OCI-LY3 (cell line): ENCODE measurements at regions not wholly inside any gene's neighbourhood (a gene's known extent, or its start where the extent isn't known, plus 50 kb on each side); places are given as distances from the start of the nearest gene placed in this dataset.

Experiments used
- H2AFZ ChIP-seq: fragments of 200-600, 300-600 bp; shearing (Covaris generic); 2 replicates; pipeline ENCODE4 v1.6.0; 2014; ENCODE audit warnings: antibody characterized with exemption, low read depth, low read length
- H3K27ac ChIP-seq: fragments of 200-600, 300-600 bp; sonication (generic); 2 replicates; pipeline ENCODE4 v1.5.1; 2014; ENCODE audit warnings: mild to moderate bottlenecking, low read length, moderate library complexity, mixed read lengths
- H3K27me3 ChIP-seq: fragments of 200-600, 300-600 bp; sonication (generic); 2 replicates; pipeline ENCODE4 v1.6.1; 2014; ENCODE audit warnings: low read depth, low read length, mixed read lengths
- H3K36me3 ChIP-seq: fragments of 200-600, 300-600 bp; sonication (generic); replicated peaks from 2 replicates; pipeline ENCODE3; 2014; ENCODE audit warnings: low read depth, low read length, mixed read lengths
- H3K4me1 ChIP-seq: fragments of 300-600, 200-600 bp; sonication (generic); 2 replicates; pipeline ENCODE4 v1.6.1; 2014; ENCODE audit warnings: low read length, mixed read lengths
- H3K4me2 ChIP-seq: fragments of 200-600, 300-600 bp; sonication (generic); 2 replicates; pipeline ENCODE4 v1.6.1; 2014; ENCODE audit warnings: low read length, mixed read lengths
- H3K4me3 ChIP-seq: fragments of 300-600, 200-600 bp; sonication (generic); 2 replicates; pipeline ENCODE4 v1.5.1; 2014; ENCODE audit warnings: antibody characterized with exemption, mild to moderate bottlenecking, low read length, moderate library complexity
- H3K79me2 ChIP-seq: fragments of 300-600, 200-600 bp; shearing (Covaris generic); 2 replicates; pipeline ENCODE4 v1.6.1; 2014; ENCODE audit warnings: mild to moderate bottlenecking, low read length, mixed read lengths
- H3K9ac ChIP-seq: fragments of 300-600, 200-600 bp; shearing (Covaris generic); 2 replicates; pipeline ENCODE4 v1.6.0; 2014; ENCODE audit warnings: mild to moderate bottlenecking, low read length, moderate library complexity
- H3K9me3 ChIP-seq: fragments of 200-600, 300-600 bp; shearing (Covaris generic); 2 replicates; pipeline ENCODE4 v1.6.1; 2014; ENCODE audit warnings: low read length, mixed read lengths; ENCODE audit not compliant: insufficient read depth
- H4K20me1 ChIP-seq: fragments of 200-600, 300-600 bp; sonication (generic); 2 replicates; pipeline ENCODE4 v1.6.1; 2016; ENCODE audit warnings: low read length, mixed read lengths; ENCODE audit not compliant: insufficient read depth
- CTCF ChIP-seq: fragments of 200-600, 300-600 bp; sonication (generic); IDR thresholded peaks from 2 replicates; pipeline ENCODE4 v1.5.1; 2014; ENCODE audit warnings: antibody characterized with exemption, low read length, low read depth
- EZH2phosphoT487 ChIP-seq: fragments of 200-600 bp; shearing (Covaris generic); IDR thresholded peaks from 2 replicates; pipeline ENCODE4 v1.6.1; 2018; ENCODE audit warnings: antibody characterized with exemption, mixed run types, low read depth

- no peak overlapping the region for H3K27ac ChIP-seq
- no peak overlapping the region for H3K9ac ChIP-seq
- TF ChIP-seq CTCF (no peak), EZH2phosphoT487 (no peak)
- no peak overlapping the region for H3K4me3 ChIP-seq
- H3K27me3 ChIP-seq: no peaks in the 10 kb centered on the region
- no peak overlapping the region for H2AFZ ChIP-seq
- no peaks in the 10 kb centered on the region for H3K36me3 ChIP-seq
- H3K4me2 ChIP-seq: no peak overlapping the region
- no peaks in the 10 kb centered on the region for H4K20me1 ChIP-seq
- H3K4me1 ChIP-seq: peaks cover 3% of the 10 kb centered on the region
- H3K9me3 ChIP-seq: no peaks in the 10 kb centered on the region
- no peaks in the 10 kb centered on the region for H3K79me2 ChIP-seq
Observed at GRCh38 chr2:55751966-55752365, 58.3 kb upstream of the PNPT1 start.

- Histone ChIP-seq H3K4me1 (peaks cover 19% of the 10 kb centered on the region), H2AFZ (no peak overlapping the region), H3K36me3 (no peaks in the 10 kb centered on the region), H4K20me1 (no peaks in the 10 kb centered on the region), H3K4me3 (no peak overlapping the region), H3K27me3 (no peaks in the 10 kb centered on the region), H3K27ac (no peak overlapping the region), H3K79me2 (no peaks in the 10 kb centered on the region), H3K9ac (no peak overlapping the region), H3K9me3 (no peaks in the 10 kb centered on the region), H3K4me2 (no peak overlapping the region)
- TF ChIP-seq CTCF (no peak), EZH2phosphoT487 (no peak)
Observed at GRCh38 chr2:55743583-55743982, 49.9 kb upstream of the PNPT1 start.
